DND-41 (cell line): ENCODE measurements at regions not wholly inside any gene's neighbourhood (a gene's known extent, or its start where the extent isn't known, plus 50 kb on each side); places are given as distances from the start of the nearest gene placed in this dataset.

Source experiments
- ATAC-seq: fragments of 200-7000 bp; cut with Tn5 transposase; 3 replicates; pipeline ENCODE4 v1.9.1; 2021; ENCODE audit warnings: low read depth; ENCODE audit not compliant: insufficient read depth
- DNase-seq: peaks from one replicate; pipeline ENCODE4 v3.0.0-alpha.2; 2020
- H2AFZ ChIP-seq: 2 replicates; pipeline ENCODE4 v1.6.0; 2012; ENCODE audit warnings: low read depth, low read length
- H3K27ac ChIP-seq: 2 replicates; pipeline ENCODE4 v1.5.1; 2012; ENCODE audit warnings: low read length, inconsistent platforms
- H3K27me3 ChIP-seq: fragments of 200-600 bp; sonication (generic); 2 replicates; pipeline ENCODE4 v1.6.0; 2012; ENCODE audit warnings: low read length, mild to moderate bottlenecking, inconsistent platforms; ENCODE audit not compliant: insufficient read depth, poor library complexity
- H3K36me3 ChIP-seq: 2 replicates; pipeline ENCODE4 v1.5.1; 2012; ENCODE audit warnings: low read length, inconsistent platforms; ENCODE audit not compliant: insufficient read depth
- H3K4me1 ChIP-seq: 2 replicates; pipeline ENCODE4 v1.5.1; 2012; ENCODE audit warnings: mild to moderate bottlenecking, low read length; ENCODE audit not compliant: insufficient read depth
- H3K4me2 ChIP-seq: 2 replicates; pipeline ENCODE4 v1.6.0; 2012; ENCODE audit warnings: mild to moderate bottlenecking, moderate library complexity, low read length, inconsistent platforms; ENCODE audit not compliant: insufficient read depth
- H3K4me3 ChIP-seq, 2 experiments: fragments of 200-600 bp in 1 of 2; shearing (Covaris generic) in 1 of 2; 2 replicates each; pipeline ENCODE4 v1.5.1; 2012 to 2016; ENCODE audit warnings: inconsistent platforms in 2 of 2, low read length in 2 of 2, mild to moderate bottlenecking in 2 of 2, low read depth in 1 of 2, moderate library complexity in 1 of 2
- H3K79me2 ChIP-seq: 2 replicates; pipeline ENCODE4 v1.6.0; 2012; ENCODE audit warnings: low read length, inconsistent platforms; ENCODE audit not compliant: insufficient read depth
- H3K9ac ChIP-seq: 2 replicates; pipeline ENCODE4 v1.6.0; 2012; ENCODE audit warnings: low read depth, mild to moderate bottlenecking, inconsistent platforms, low read length, moderate library complexity
- H3K9me3 ChIP-seq: 2 replicates; pipeline ENCODE4 v1.5.1; 2012; ENCODE audit warnings: low read length, moderate library complexity, mild to moderate bottlenecking, inconsistent platforms; ENCODE audit not compliant: insufficient read depth, severe bottlenecking
- H4K20me1 ChIP-seq: 2 replicates; pipeline ENCODE4 v1.6.0; 2012; ENCODE audit warnings: low read length; ENCODE audit not compliant: insufficient read depth
- CTCF ChIP-seq: IDR thresholded peaks from 2 replicates; pipeline ENCODE4 v1.5.1; 2012; ENCODE audit warnings: borderline replicate concordance, low read length, moderate library complexity, mild to moderate bottlenecking; ENCODE audit not compliant: poor library complexity, severe bottlenecking; ENCODE audit errors: extremely low read depth
- EZH2 ChIP-seq: IDR thresholded peaks from 3 replicates; pipeline ENCODE4 v1.6.1; 2012; ENCODE audit warnings: borderline replicate concordance, low read depth, mild to moderate bottlenecking, moderate library complexity, low read length, inconsistent platforms; ENCODE audit not compliant: severe bottlenecking

GRCh38 chr14:89600950-89601826 lies 184.2 kb upstream of the FOXN3 start:
- Histone ChIP-seq H2AFZ (no peak overlapping the region), H4K20me1 (no peaks in the 10 kb centered on the region), H3K4me1 (no peaks in the 10 kb centered on the region), H3K27ac (no peak overlapping the region), H3K9ac (no peak overlapping the region), H3K9me3 (peaks cover 52% of the 10 kb centered on the region), H3K79me2 (peaks cover 51% of the 10 kb centered on the region), H3K4me3 (no peak overlapping the region), H3K36me3 (no peaks in the 10 kb centered on the region; the same call in 1 of the 2 replicates), H3K27me3 (no peaks in the 10 kb centered on the region), H3K4me2 (no peak overlapping the region)
- DNase-seq (no peak), ATAC-seq (no peak)
- TF ChIP-seq CTCF (no peak), EZH2 (no peak)

GRCh38 chr14:89600029-89600428 lies 183.0 kb upstream of the FOXN3 start:
- Histone ChIP-seq H3K79me2 (peaks cover 44% of the 10 kb centered on the region), H3K27ac (no peak overlapping the region), H3K4me3 (no peak overlapping the region), H4K20me1 (no peaks in the 10 kb centered on the region), H3K9ac (no peak overlapping the region), H3K9me3 (peaks cover 46% of the 10 kb centered on the region), H3K4me2 (no peak overlapping the region), H3K36me3 (no peaks in the 10 kb centered on the region), H2AFZ (no peak overlapping the region), H3K4me1 (no peaks in the 10 kb centered on the region), H3K27me3 (no peaks in the 10 kb centered on the region)
- TF ChIP-seq EZH2 (no peak), CTCF (no peak)
- no peak for ATAC-seq
- no peak for DNase-seq

- TF ChIP-seq CTCF = no peak
- H3K36me3 ChIP-seq = no peaks in the 10 kb centered on the region
- H3K27me3 ChIP-seq = no peaks in the 10 kb centered on the region
- no peak for DNase-seq
- H3K9ac ChIP-seq = no peak overlapping the region
- no peak overlapping the region for H2AFZ ChIP-seq
- no peak for ATAC-seq
- H3K27ac ChIP-seq = no peak overlapping the region
- no peaks in the 10 kb centered on the region for H3K4me1 ChIP-seq
- H3K4me2 ChIP-seq = no peak overlapping the region
- H3K9me3 ChIP-seq = peaks cover 46% of the 10 kb centered on the region
- H3K79me2 ChIP-seq = peaks cover 32% of the 10 kb centered on the region
- H3K4me3 ChIP-seq = no peak overlapping the region
- no peaks in the 10 kb centered on the region for H4K20me1 ChIP-seq
Measured at GRCh38 chr14:89598548-89599186, 181.6 kb upstream of the FOXN3 start.
